HepG2 (cell line): ENCODE measurements at regions not wholly inside any gene's neighbourhood (a gene's known extent, or its start where the extent isn't known, plus 50 kb on each side); places are given as distances from the start of the nearest gene placed in this dataset.

Experiments
- AHDC1 ChIP-seq: sonication (generic); formaldehyde crosslinking; IDR thresholded peaks from 2 replicates; pipeline ENCODE4 v1.5.1; 2020; ENCODE audit warnings: mild to moderate bottlenecking, missing genetic modification reagents, borderline replicate concordance
- MXD4 ChIP-seq: IDR thresholded peaks from 2 replicates; pipeline ENCODE4 v1.6.1; 2016; ENCODE audit warnings: mild to moderate bottlenecking, missing biosample characterization, missing genetic modification reagents
- SRF ChIP-seq: IDR thresholded peaks from 2 replicates; pipeline ENCODE4 v1.6.1; 2011; ENCODE audit warnings: mild to moderate bottlenecking, low read depth, low read length, moderate library complexity
- TF ChIP-seq, protein P1 (sequence below), 2 experiments: IDR thresholded peaks; 2 replicates each; pipeline ENCODE4 v1.6.1; 2011 to 2012; ENCODE audit warnings: low read length in 2 of 2, borderline replicate concordance in 1 of 2, low read depth in 1 of 2, mild to moderate bottlenecking in 1 of 2, moderate library complexity in 1 of 2
- TF ChIP-seq, protein P2 (sequence below): sonication (generic); formaldehyde crosslinking; IDR thresholded peaks from 2 replicates; pipeline ENCODE4 v1.4.0; 2020; ENCODE audit warnings: mild to moderate bottlenecking, missing genetic modification reagents

- no peak for TF ChIP-seq AHDC1 (CRISPR knock-in tag)
- TF ChIP-seq, protein P1, sequence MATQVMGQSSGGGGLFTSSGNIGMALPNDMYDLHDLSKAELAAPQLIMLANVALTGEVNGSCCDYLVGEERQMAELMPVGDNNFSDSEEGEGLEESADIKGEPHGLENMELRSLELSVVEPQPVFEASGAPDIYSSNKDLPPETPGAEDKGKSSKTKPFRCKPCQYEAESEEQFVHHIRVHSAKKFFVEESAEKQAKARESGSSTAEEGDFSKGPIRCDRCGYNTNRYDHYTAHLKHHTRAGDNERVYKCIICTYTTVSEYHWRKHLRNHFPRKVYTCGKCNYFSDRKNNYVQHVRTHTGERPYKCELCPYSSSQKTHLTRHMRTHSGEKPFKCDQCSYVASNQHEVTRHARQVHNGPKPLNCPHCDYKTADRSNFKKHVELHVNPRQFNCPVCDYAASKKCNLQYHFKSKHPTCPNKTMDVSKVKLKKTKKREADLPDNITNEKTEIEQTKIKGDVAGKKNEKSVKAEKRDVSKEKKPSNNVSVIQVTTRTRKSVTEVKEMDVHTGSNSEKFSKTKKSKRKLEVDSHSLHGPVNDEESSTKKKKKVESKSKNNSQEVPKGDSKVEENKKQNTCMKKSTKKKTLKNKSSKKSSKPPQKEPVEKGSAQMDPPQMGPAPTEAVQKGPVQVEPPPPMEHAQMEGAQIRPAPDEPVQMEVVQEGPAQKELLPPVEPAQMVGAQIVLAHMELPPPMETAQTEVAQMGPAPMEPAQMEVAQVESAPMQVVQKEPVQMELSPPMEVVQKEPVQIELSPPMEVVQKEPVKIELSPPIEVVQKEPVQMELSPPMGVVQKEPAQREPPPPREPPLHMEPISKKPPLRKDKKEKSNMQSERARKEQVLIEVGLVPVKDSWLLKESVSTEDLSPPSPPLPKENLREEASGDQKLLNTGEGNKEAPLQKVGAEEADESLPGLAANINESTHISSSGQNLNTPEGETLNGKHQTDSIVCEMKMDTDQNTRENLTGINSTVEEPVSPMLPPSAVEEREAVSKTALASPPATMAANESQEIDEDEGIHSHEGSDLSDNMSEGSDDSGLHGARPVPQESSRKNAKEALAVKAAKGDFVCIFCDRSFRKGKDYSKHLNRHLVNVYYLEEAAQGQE (IDR thresholded peaks at IDR 0.05; ENCODE audit: borderline replicate concordance in 1 of 2, low read depth in 1 of 2, low read length in 2 of 2) = no peak
- TF ChIP-seq, protein P2, sequence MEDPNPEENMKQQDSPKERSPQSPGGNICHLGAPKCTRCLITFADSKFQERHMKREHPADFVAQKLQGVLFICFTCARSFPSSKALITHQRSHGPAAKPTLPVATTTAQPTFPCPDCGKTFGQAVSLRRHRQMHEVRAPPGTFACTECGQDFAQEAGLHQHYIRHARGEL (CRISPR knock-in tag) = no peak
- TF ChIP-seq SRF = no peak
- TF ChIP-seq MXD4 (CRISPR knock-in tag) = no peak
These were observed 615.0 kb downstream of the FAM133A start (continued) for GRCh38 chrX:94288972-94289371.
